Astrocyte (in vitro differentiated cells and primary cell): ENCODE measurements at regions not wholly inside any gene's neighbourhood (a gene's known extent, or its start where the extent isn't known, plus 50 kb on each side); places are given as distances from the start of the nearest gene placed in this dataset.
A peak's percentile ranks its signal among the peaks of the same experiment; 100 is the strongest.

ENCODE experiments used
- EZH2 ChIP-seq: IDR thresholded peaks from 2 replicates; pipeline ENCODE4 v1.6.1; 2012; ENCODE audit warnings: mild to moderate bottlenecking, low read length, inconsistent platforms; ENCODE audit not compliant: insufficient read depth
- TF ChIP-seq, protein P1 (sequence below): IDR thresholded peaks from 2 replicates; pipeline ENCODE4 v1.5.1; 2011; ENCODE audit warnings: low read depth, mild to moderate bottlenecking, inconsistent platforms, low read length, moderate library complexity; ENCODE audit not compliant: insufficient read depth

DNA sequence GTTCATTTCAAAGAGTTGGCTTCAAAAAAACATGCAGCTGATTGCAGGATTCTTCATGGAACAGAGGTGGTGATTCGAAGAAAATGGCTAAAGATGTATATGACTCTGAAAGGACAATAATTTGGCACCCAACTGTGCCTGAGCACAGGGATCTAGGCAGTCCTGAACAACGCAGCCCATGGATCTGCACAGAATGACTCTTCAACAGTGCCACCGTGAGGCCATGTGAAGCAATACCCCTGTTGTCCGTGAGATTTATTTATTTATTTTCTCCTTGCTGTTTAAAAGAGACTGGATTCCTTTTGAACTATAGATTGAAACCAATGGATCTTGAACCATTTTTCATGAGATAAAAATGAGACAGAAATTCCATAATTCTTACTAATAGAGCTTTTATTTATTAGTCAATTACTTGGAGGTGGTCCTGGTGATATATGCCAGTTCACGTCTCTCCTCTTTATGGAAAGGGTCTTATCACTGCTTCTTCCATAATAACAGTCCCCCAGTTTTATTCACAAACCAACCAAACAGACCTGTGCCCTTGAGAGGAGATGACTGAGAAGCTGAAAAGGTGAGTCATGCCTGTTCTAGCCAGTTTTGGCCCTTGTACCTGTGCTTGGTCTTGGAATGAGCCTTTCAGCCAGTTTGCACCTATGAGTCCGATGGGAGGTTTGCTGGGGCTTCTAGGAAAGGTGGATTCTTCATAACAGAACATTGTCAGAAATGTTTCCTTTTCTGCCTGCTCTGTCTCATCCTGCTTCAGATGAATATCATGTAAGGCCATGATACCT is 1598.3 kb downstream of the AACS start:
- TF ChIP-seq, protein P1, sequence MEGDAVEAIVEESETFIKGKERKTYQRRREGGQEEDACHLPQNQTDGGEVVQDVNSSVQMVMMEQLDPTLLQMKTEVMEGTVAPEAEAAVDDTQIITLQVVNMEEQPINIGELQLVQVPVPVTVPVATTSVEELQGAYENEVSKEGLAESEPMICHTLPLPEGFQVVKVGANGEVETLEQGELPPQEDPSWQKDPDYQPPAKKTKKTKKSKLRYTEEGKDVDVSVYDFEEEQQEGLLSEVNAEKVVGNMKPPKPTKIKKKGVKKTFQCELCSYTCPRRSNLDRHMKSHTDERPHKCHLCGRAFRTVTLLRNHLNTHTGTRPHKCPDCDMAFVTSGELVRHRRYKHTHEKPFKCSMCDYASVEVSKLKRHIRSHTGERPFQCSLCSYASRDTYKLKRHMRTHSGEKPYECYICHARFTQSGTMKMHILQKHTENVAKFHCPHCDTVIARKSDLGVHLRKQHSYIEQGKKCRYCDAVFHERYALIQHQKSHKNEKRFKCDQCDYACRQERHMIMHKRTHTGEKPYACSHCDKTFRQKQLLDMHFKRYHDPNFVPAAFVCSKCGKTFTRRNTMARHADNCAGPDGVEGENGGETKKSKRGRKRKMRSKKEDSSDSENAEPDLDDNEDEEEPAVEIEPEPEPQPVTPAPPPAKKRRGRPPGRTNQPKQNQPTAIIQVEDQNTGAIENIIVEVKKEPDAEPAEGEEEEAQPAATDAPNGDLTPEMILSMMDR, result peak; percentile 25
- TF ChIP-seq EZH2, result no peak
